GM19043 (cell line): ENCODE measurements at regions not wholly inside any gene's neighbourhood (a gene's known extent, or its start where the extent isn't known, plus 50 kb on each side); places are given as distances from the start of the nearest gene placed in this dataset.
"Not testable (repeated sequence)": the region's sequence is repeated elsewhere in the genome, so short reads cannot be mapped to it uniquely, and the experiment has no call there.

Experiments
- ATAC-seq: cut with Tn5 transposase; IDR thresholded peaks from one replicate; pipeline ENCODE4 v1.9.1; 2021; ENCODE audit warnings: low read depth; ENCODE audit not compliant: unreplicated experiment

GRCh38 chr22:19658967-19659804, 55.1 kb upstream of the SEPTIN5 start:
- ATAC-seq: no peak

- no peak for ATAC-seq
Observed at GRCh38 chr22:19659805-19660345, 54.4 kb upstream of the SEPTIN5 start.

GRCh38 chr22:19660583-19660982, 53.7 kb upstream of the SEPTIN5 start:
- ATAC-seq: not testable (repeated sequence)

DNA sequence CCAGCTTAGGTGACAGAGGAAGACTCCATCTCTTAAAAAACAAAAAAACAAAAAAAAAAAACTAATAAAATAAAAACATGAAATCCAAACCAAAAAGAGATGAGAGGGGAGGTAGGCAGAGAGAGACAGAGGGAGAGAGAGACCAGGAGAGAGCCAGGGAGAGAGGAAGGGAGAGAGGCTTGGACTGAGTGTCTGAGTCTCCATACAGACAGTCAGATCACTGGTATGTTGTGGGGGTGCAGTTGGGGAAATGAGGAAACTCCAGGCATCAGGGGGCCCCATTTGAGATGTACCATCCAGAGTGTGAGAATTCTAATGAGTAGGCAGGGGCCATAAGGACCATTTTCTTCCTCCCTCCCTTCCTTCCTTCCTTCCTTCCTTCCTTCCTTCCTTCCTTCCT, 53.1 kb upstream of the SEPTIN5 start:
- ATAC-seq: no peak

- not testable (repeated sequence) for ATAC-seq
Observed at GRCh38 chr22:19662049-19662684, 52.1 kb upstream of the SEPTIN5 start.

DNA sequence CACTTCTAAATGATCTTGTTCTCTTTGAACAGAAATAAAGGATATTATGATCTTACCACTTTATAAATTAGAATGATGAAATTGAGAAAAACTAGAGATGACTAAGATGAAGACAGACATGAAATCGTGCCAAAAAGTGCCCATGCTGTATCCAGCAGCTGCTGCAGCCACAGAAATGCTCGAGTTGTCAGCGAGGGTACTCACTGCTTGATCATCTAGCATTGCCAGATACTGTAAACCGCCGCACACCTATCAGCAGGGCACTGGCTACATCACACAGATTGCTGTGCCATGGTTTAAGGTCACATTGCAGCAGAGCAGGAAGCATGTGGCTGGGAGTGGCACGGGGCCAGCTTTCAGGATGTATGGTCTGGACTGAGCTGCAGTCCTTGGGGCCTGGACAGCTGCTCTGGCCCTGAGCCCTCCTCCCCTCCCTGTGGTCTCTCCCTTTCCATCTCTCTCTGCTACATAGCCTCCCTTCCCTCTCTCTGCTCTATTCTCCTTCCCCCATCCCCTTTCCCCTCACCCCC, 51.0 kb upstream of the SEPTIN5 start:
- ATAC-seq: no peak

- ATAC-seq: no peak
Observed at GRCh38 chr22:19663821-19664355, 50.4 kb upstream of the SEPTIN5 start.

GRCh38 chr22:19664406-19664805, 49.9 kb upstream of the SEPTIN5 start:
- no peak for ATAC-seq
